Ishikawa (cell line): ENCODE measurements at regions not wholly inside any gene's neighbourhood (a gene's known extent, or its start where the extent isn't known, plus 50 kb on each side); places are given as distances from the start of the nearest gene placed in this dataset.

ENCODE experiments used
- CEBPB ChIP-seq: IDR thresholded peaks from 2 replicates; pipeline ENCODE4 v1.6.1; 2012
- CREB1 ChIP-seq: IDR thresholded peaks from 2 replicates; pipeline ENCODE4 v1.6.1; 2012; ENCODE audit warnings: low read depth
- EGR1 ChIP-seq: IDR thresholded peaks from 2 replicates; pipeline ENCODE4 v1.6.1; 2012
- EP300 ChIP-seq: IDR thresholded peaks from 2 replicates; pipeline ENCODE4 v1.6.1; 2012; ENCODE audit warnings: borderline replicate concordance
- FOXM1 ChIP-seq: IDR thresholded peaks from 2 replicates; pipeline ENCODE4 v1.6.1; 2012; ENCODE audit warnings: low read depth, borderline replicate concordance
- MAX ChIP-seq: IDR thresholded peaks from 2 replicates; pipeline ENCODE4 v1.6.1; 2012
- NFIC ChIP-seq: IDR thresholded peaks from 2 replicates; pipeline ENCODE4 v1.6.1; 2012
- RAD21 ChIP-seq: IDR thresholded peaks from 2 replicates; pipeline ENCODE4 v1.6.1; 2012; ENCODE audit warnings: low read depth
- REST ChIP-seq: IDR thresholded peaks from 2 replicates; pipeline ENCODE4 v1.6.1; 2012; ENCODE audit warnings: low read depth, mild to moderate bottlenecking
- TAF1 ChIP-seq: IDR thresholded peaks from 2 replicates; pipeline ENCODE4 v1.6.1; 2012; ENCODE audit warnings: low read depth, mild to moderate bottlenecking
- TCF12 ChIP-seq: IDR thresholded peaks from 2 replicates; pipeline ENCODE4 v1.6.1; 2012; ENCODE audit warnings: low read depth
- TEAD4 ChIP-seq: IDR thresholded peaks from 2 replicates; pipeline ENCODE4 v1.6.1; 2012
- USF1 ChIP-seq: IDR thresholded peaks from 2 replicates; pipeline ENCODE4 v1.6.1; 2012
- YY1 ChIP-seq: IDR thresholded peaks from 2 replicates; pipeline ENCODE4 v1.6.1; 2012; ENCODE audit warnings: low read depth
- ZBTB7A ChIP-seq: IDR thresholded peaks from 2 replicates; pipeline ENCODE4 v1.6.1; 2012; ENCODE audit warnings: low read depth

GRCh38 chr2:118596620-118597019, 250.8 kb downstream of the EN1 start:
- TF ChIP-seq USF1, result no peak
- no peak for TF ChIP-seq TAF1
- no peak for TF ChIP-seq YY1
- no peak for TF ChIP-seq EGR1
- TF ChIP-seq TEAD4, result no peak
- no peak for TF ChIP-seq FOXM1
- TF ChIP-seq MAX, result no peak
- no peak for TF ChIP-seq ZBTB7A
- no peak for TF ChIP-seq REST
- TF ChIP-seq CEBPB, result no peak
- TF ChIP-seq EP300, result no peak
- TF ChIP-seq CREB1, result no peak
- TF ChIP-seq NFIC, result no peak
- no peak for TF ChIP-seq RAD21
- no peak for TF ChIP-seq TCF12

- TF ChIP-seq TAF1 (no peak), RAD21 (no peak), EGR1 (no peak), YY1 (no peak), FOXM1 (no peak), CREB1 (no peak), REST (no peak), TEAD4 (no peak), EP300 (no peak), TCF12 (no peak), NFIC (no peak), ZBTB7A (no peak)
Measured at GRCh38 chr2:118593257-118593656, 254.2 kb downstream of the EN1 start.

GRCh38 chr2:118591223-118591622, 256.2 kb downstream of the EN1 start:
- TF ChIP-seq ZBTB7A, result no peak
- TF ChIP-seq USF1, result no peak
- no peak for TF ChIP-seq MAX
- no peak for TF ChIP-seq FOXM1
- TF ChIP-seq TCF12, result no peak
- TF ChIP-seq TAF1, result no peak
- TF ChIP-seq TEAD4, result no peak
- no peak for TF ChIP-seq YY1
- TF ChIP-seq NFIC, result no peak

- TF ChIP-seq YY1 (no peak), NFIC (no peak), EP300 (no peak), TEAD4 (no peak), TCF12 (no peak), ZBTB7A (no peak), FOXM1 (no peak), TAF1 (no peak), EGR1 (no peak), REST (no peak), RAD21 (no peak), CREB1 (no peak), USF1 (no peak), MAX (no peak), CEBPB (no peak)
Measured at GRCh38 chr2:118589721-118590120, 257.7 kb downstream of the EN1 start.
